H9 (cell line): ENCODE measurements at regions not wholly inside any gene's neighbourhood (a gene's known extent, or its start where the extent isn't known, plus 50 kb on each side); places are given as distances from the start of the nearest gene placed in this dataset.
A peak's percentile ranks its signal among the peaks of the same experiment; 100 is the strongest.

Experiments
- DNase-seq: peaks from one replicate; pipeline ENCODE4 v3.0.0-alpha.2; 2017
- H2AFZ ChIP-seq: one replicate; pipeline ENCODE4 v1.6.1; 2013; ENCODE audit warnings: mild to moderate bottlenecking, low read length, control low read depth, moderate library complexity
- H2AK5ac ChIP-seq: 2 replicates; pipeline ENCODE4 v1.6.1; 2013; ENCODE audit warnings: low read length, control low read depth, mixed read lengths; ENCODE audit not compliant: insufficient read length
- H2BK120ac ChIP-seq: one replicate; pipeline ENCODE4 v1.6.1; 2013; ENCODE audit warnings: low read depth, mild to moderate bottlenecking, low read length, control low read depth, inconsistent platforms; ENCODE audit not compliant: poor library complexity, severe bottlenecking
- H2BK12ac ChIP-seq: 2 replicates; pipeline ENCODE4 v1.6.1; 2013; ENCODE audit warnings: low read length, control low read depth, mixed read lengths, low read depth; ENCODE audit not compliant: insufficient read length
- H2BK15ac ChIP-seq: 2 replicates; pipeline ENCODE4 v1.6.1; 2013; ENCODE audit warnings: low read depth, low read length, control low read depth
- H2BK20ac ChIP-seq: one replicate; pipeline ENCODE4 v1.6.1; 2013; ENCODE audit warnings: low read depth, mild to moderate bottlenecking, low read length, control low read depth, inconsistent platforms; ENCODE audit not compliant: poor library complexity, severe bottlenecking
- H2BK5ac ChIP-seq: 2 replicates; pipeline ENCODE4 v1.6.1; 2013; ENCODE audit warnings: low read length, control low read depth, mixed read lengths; ENCODE audit not compliant: insufficient read length
- H3K14ac ChIP-seq: 2 replicates; pipeline ENCODE4 v1.6.1; 2013; ENCODE audit warnings: low read length, control low read depth; ENCODE audit not compliant: insufficient read depth
- H3K18ac ChIP-seq: 2 replicates; pipeline ENCODE4 v1.6.1; 2013; ENCODE audit warnings: low read depth, mild to moderate bottlenecking, mixed read lengths, low read length, control low read depth; ENCODE audit not compliant: insufficient read length
- H3K23ac ChIP-seq: 2 replicates; pipeline ENCODE4 v1.6.1; 2013; ENCODE audit warnings: low read length, control low read depth, mixed read lengths, low read depth; ENCODE audit not compliant: insufficient read length
- H3K23me2 ChIP-seq: 2 replicates; pipeline ENCODE4 v1.6.1; 2013; ENCODE audit warnings: low read depth, mild to moderate bottlenecking, mixed read lengths, low read length, control low read depth; ENCODE audit not compliant: insufficient read length, poor library complexity, severe bottlenecking
- H3K27ac ChIP-seq: 2 replicates; pipeline ENCODE4 v1.5.1; 2013; ENCODE audit warnings: low read length, control low read depth, mixed read lengths, low read depth; ENCODE audit not compliant: insufficient read length
- H3K27me3 ChIP-seq: 2 replicates; pipeline ENCODE4 v1.6.1; 2013; ENCODE audit warnings: low read length, control low read depth, inconsistent platforms; ENCODE audit not compliant: insufficient read depth
- H3K4ac ChIP-seq: 2 replicates; pipeline ENCODE4 v1.6.1; 2013; ENCODE audit warnings: low read depth, mild to moderate bottlenecking, control low read depth, inconsistent platforms, low read length, moderate library complexity
- H3K4me1 ChIP-seq: 2 replicates; pipeline ENCODE4 v1.6.1; 2013; ENCODE audit warnings: low read length, control low read depth, inconsistent platforms; ENCODE audit not compliant: insufficient read depth
- H3K4me2 ChIP-seq: 2 replicates; pipeline ENCODE4 v1.6.1; 2013; ENCODE audit warnings: low read length, control low read depth, mixed read lengths; ENCODE audit not compliant: insufficient read length, insufficient read depth
- H3K56ac ChIP-seq: 2 replicates; pipeline ENCODE4 v1.6.1; 2013; ENCODE audit warnings: low read depth, mild to moderate bottlenecking, mixed read lengths, low read length, control low read depth; ENCODE audit not compliant: insufficient read length
- H3K79me1 ChIP-seq: 2 replicates; pipeline ENCODE4 v1.6.1; 2013; ENCODE audit warnings: low read depth, mild to moderate bottlenecking, moderate library complexity, low read length, control low read depth, inconsistent platforms; ENCODE audit not compliant: insufficient read depth, poor library complexity, severe bottlenecking
- H3K79me2 ChIP-seq: 2 replicates; pipeline ENCODE4 v1.6.1; 2013; ENCODE audit warnings: low read length, control low read depth, inconsistent platforms; ENCODE audit not compliant: insufficient read depth
- H3K9ac ChIP-seq: 2 replicates; pipeline ENCODE4 v1.6.1; 2013; ENCODE audit warnings: low read length, control low read depth, mixed read lengths; ENCODE audit not compliant: insufficient read length; ENCODE audit errors: extremely low read depth
- H3K9me3 ChIP-seq: one replicate; pipeline ENCODE4 v1.6.1; 2013; ENCODE audit warnings: low read depth, low read length, inconsistent platforms; ENCODE audit not compliant: control insufficient read depth
- H3T11ph ChIP-seq: one replicate; pipeline ENCODE4 v1.6.1; 2013; ENCODE audit warnings: mild to moderate bottlenecking, low read length, control low read depth, inconsistent platforms
- H4K20me1 ChIP-seq: one replicate; pipeline ENCODE4 v1.6.1; 2013; ENCODE audit not compliant: control insufficient read depth, insufficient read length, insufficient read depth
- H4K5ac ChIP-seq: 2 replicates; pipeline ENCODE4 v1.6.1; 2013; ENCODE audit warnings: low read depth, mild to moderate bottlenecking, mixed read lengths, low read length, control low read depth; ENCODE audit not compliant: insufficient read length
- H4K8ac ChIP-seq: replicated peaks from 2 replicates; pipeline ENCODE4 v1.6.1; 2013; ENCODE audit warnings: low read length, control low read depth, mixed read lengths, low read depth; ENCODE audit not compliant: insufficient read length
- H4K91ac ChIP-seq: 2 replicates; pipeline ENCODE4 v1.6.1; 2013; ENCODE audit warnings: low read depth, mild to moderate bottlenecking, moderate library complexity, mixed read lengths, low read length, control low read depth; ENCODE audit not compliant: insufficient read length
- H3K27ac Mint-ChIP-seq, 3 experiments: 2 replicates in 2 of 3; 3 replicates in 1 of 3; pipeline ENCODE4 v1.8.0; 2020 to 2021; ENCODE audit warnings: mixed read lengths in 3 of 3, mild to moderate bottlenecking in 1 of 3, moderate library complexity in 1 of 3
- H3K27me3 Mint-ChIP-seq: 2 replicates; pipeline ENCODE4 v1.8.0; 2021; ENCODE audit warnings: low read depth, mild to moderate bottlenecking, moderate library complexity, mixed read lengths
- H3K36me3 Mint-ChIP-seq, 3 experiments: 2 replicates in 2 of 3; 3 replicates in 1 of 3; pipeline ENCODE4 v1.8.0; 2020 to 2021; ENCODE audit warnings: low read depth in 3 of 3, mixed read lengths in 3 of 3; ENCODE audit not compliant: insufficient read depth in 1 of 3
- H3K4me1 Mint-ChIP-seq, 2 experiments: 2 replicates each; pipeline ENCODE4 v1.8.0; 2020; ENCODE audit warnings: mixed read lengths in 2 of 2
- H3K4me3 Mint-ChIP-seq, 2 experiments: 2 replicates in 1 of 2; 3 replicates in 1 of 2; pipeline ENCODE4 v1.8.0; 2020 to 2021; ENCODE audit warnings: mild to moderate bottlenecking in 2 of 2, mixed read lengths in 2 of 2, moderate library complexity in 1 of 2
- H3K9me3 Mint-ChIP-seq, 2 experiments: 2 replicates in 1 of 2; 3 replicates in 1 of 2; pipeline ENCODE4 v1.8.0; 2020; ENCODE audit warnings: mild to moderate bottlenecking in 2 of 2, mixed read lengths in 2 of 2, moderate library complexity in 1 of 2
- WGBS: extraction: QIAGEN DNeasy Blood & Tissue Kit; methylation state at CpG from one replicate; pipeline ENCODE4 v1.1.7; 2013; ENCODE audit warnings: missing lambda C conversion rate, low lambda C conversion rate, mixed read lengths; ENCODE audit not compliant: insufficient read length; ENCODE audit errors: extremely low coverage; 5-methylcytosine and 5-hydroxymethylcytosine counted together
- TF ChIP-seq, protein P1 (sequence below): fragments of 200-600 bp; sonication (generic); conservative IDR thresholded peaks from 3 replicates; pipeline ENCODE4 v1.8.0; 2021; ENCODE audit warnings: antibody characterized with exemption, mild to moderate bottlenecking

DNA sequence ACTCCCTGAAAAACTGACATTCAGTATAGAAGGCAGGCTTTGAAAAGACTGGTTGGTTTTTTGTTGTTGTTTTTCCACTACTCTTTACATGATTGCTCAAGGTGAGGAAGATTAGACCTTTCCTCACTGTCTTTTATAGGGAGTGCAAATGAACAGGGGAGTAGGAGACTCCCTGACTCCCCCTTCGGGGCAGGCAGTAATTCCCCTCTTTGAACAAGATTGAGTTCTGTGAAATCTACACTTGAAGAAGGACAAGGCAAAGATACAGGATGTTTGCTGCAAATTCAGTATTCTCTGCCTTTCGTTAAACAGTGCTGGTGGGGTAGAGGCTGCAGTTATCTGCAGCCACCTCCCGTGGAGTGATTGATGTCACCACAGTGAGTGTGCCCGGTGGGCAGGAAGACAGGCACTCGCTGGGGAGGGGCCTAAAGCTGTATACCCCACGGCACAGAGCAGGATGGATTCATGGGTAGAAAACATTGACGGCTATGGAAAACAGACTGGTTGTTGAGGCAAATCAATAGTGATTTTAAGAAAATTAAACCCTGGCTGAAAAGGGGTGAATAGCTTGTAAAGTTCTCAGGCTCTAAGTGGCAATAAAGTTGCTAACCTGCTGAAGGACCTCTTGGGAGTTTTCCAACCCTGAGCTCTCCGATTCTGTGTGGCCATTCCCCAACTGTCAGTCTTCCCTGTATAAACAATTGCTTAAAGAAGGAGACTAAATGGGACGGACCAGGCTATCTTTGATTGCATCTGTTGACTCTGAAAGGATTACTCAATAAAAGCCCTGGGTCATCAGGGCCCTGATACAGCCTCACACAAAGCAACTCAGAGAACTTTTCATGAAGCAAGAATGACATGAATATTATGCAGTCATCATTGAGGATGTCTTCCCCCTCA is 308.3 kb downstream of the TBC1D4 start:
- no peak overlapping the region for H2AFZ ChIP-seq
- no peak overlapping the region for H3K4me2 ChIP-seq
- H3K27me3 Mint-ChIP-seq: no peaks in the 10 kb centered on the region
- H3K23ac ChIP-seq: no peak overlapping the region
- H2BK15ac ChIP-seq: no peak overlapping the region
- H3K79me2 ChIP-seq: no peaks in the 10 kb centered on the region
- H3K23me2 ChIP-seq: no peaks in the 10 kb centered on the region
- H3K27ac Mint-ChIP-seq: peak overlapping the region in 1 of 3 experiments; percentile 78; a peak in 1 of 7 replicates
- no peak overlapping the region for H2BK12ac ChIP-seq
- no peak overlapping the region for H3K4me3 Mint-ChIP-seq
- H2BK20ac ChIP-seq: no peak overlapping the region
- no peak overlapping the region for H3K14ac ChIP-seq
- peaks cover 0 to 3% of the 10 kb centered on the region in 2 experiments; a peak in 2 of 5 replicates for H3K9me3 Mint-ChIP-seq
- WGBS: no CpG with 5 or more reads among the region's 9 CpGs
- peaks cover 0 to 1% (median 0%) of the 10 kb centered on the region in 3 experiments; a peak in 2 of 7 replicates for H3K36me3 Mint-ChIP-seq
- H4K91ac ChIP-seq: no peak overlapping the region
- H4K5ac ChIP-seq: no peak overlapping the region
- peaks cover 0 to 6% of the 10 kb centered on the region in 2 experiments; a peak in 1 of 4 replicates for H3K4me1 Mint-ChIP-seq
- H3K18ac ChIP-seq: no peak overlapping the region
- no peak for DNase-seq
- no peaks in the 10 kb centered on the region for H4K20me1 ChIP-seq
- no peak overlapping the region for H2BK5ac ChIP-seq
- H3K79me1 ChIP-seq: no peaks in the 10 kb centered on the region
- no peak overlapping the region for H3T11ph ChIP-seq
- H2BK120ac ChIP-seq: no peak overlapping the region
- H3K27me3 ChIP-seq: no peaks in the 10 kb centered on the region
- H3K27ac ChIP-seq: no peak overlapping the region
- no peaks in the 10 kb centered on the region; the same call in 1 of the 2 replicates for H3K4me1 ChIP-seq
- H4K8ac ChIP-seq: no peak overlapping the region
- H3K9me3 ChIP-seq: no peaks in the 10 kb centered on the region
- H3K9ac ChIP-seq: no peak overlapping the region
- H2AK5ac ChIP-seq: no peak overlapping the region
- H3K56ac ChIP-seq: no peak overlapping the region
- TF ChIP-seq, protein P1, sequence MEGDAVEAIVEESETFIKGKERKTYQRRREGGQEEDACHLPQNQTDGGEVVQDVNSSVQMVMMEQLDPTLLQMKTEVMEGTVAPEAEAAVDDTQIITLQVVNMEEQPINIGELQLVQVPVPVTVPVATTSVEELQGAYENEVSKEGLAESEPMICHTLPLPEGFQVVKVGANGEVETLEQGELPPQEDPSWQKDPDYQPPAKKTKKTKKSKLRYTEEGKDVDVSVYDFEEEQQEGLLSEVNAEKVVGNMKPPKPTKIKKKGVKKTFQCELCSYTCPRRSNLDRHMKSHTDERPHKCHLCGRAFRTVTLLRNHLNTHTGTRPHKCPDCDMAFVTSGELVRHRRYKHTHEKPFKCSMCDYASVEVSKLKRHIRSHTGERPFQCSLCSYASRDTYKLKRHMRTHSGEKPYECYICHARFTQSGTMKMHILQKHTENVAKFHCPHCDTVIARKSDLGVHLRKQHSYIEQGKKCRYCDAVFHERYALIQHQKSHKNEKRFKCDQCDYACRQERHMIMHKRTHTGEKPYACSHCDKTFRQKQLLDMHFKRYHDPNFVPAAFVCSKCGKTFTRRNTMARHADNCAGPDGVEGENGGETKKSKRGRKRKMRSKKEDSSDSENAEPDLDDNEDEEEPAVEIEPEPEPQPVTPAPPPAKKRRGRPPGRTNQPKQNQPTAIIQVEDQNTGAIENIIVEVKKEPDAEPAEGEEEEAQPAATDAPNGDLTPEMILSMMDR: no peak
- H3K4ac ChIP-seq: no peak overlapping the region
